ENCODE measurements at regions not wholly inside any gene's neighbourhood (a gene's known extent, or its start where the extent isn't known, plus 50 kb on each side); places are given as distances from the start of the nearest gene placed in this dataset.

GRCh38 chr6:71582820-71583219 lies 294.2 kb downstream of the OGFRL1 start:
- Histone ChIP-seq H3K27me3 (no peaks in the 10 kb centered on the region), H3K36me3 (no peaks in the 10 kb centered on the region), H3K9me3 (no peaks in the 10 kb centered on the region), H3K27ac (no peak overlapping the region), H3K4me3 (no peak overlapping the region), H3K4me1 (no peaks in the 10 kb centered on the region)
- DNase-seq = no peak
- in situ Hi-C loops (cut with MboI; ENCODE audit: low sequenced_read_pairs in 4 of 4) (no loop called here), intact Hi-C loops (cut with DNase I; ENCODE audit: low total_unique reads) (no loop called here)
- no peak for TF ChIP-seq POLR2A (IDR thresholded peaks at IDR 0.05)
- TF ChIP-seq CTCF (IDR thresholded peaks at IDR 0.05 in 4 of 5, conservative IDR thresholded peaks at IDR 0.05 in 1 of 5) = no peak
- no peak for ATAC-seq

- TF ChIP-seq POLR2A (IDR thresholded peaks at IDR 0.05) (no peak), CTCF (IDR thresholded peaks at IDR 0.05 in 4 of 5, conservative IDR thresholded peaks at IDR 0.05 in 1 of 5) (no peak)
- Histone ChIP-seq H3K4me3 (no peak overlapping the region), H3K4me1 (no peaks in the 10 kb centered on the region), H3K27ac (no peak overlapping the region), H3K9me3 (no peaks in the 10 kb centered on the region), H3K36me3 (no peaks in the 10 kb centered on the region), H3K27me3 (no peaks in the 10 kb centered on the region)
- in situ Hi-C loops (cut with MboI; ENCODE audit: low sequenced_read_pairs in 4 of 4) (no loop called here), intact Hi-C loops (cut with DNase I; ENCODE audit: low total_unique reads) (no loop called here)
- DNase-seq = no peak
- no peak for ATAC-seq
These were observed 296.3 kb downstream of the OGFRL1 start for GRCh38 chr6:71584712-71585436.

GRCh38 chr6:71585472-71585871 lies 296.9 kb downstream of the OGFRL1 start:
- in situ Hi-C loops (cut with MboI; ENCODE audit: low sequenced_read_pairs in 4 of 4) (no loop called here), intact Hi-C loops (cut with DNase I; ENCODE audit: low total_unique reads) (no loop called here)
- DNase-seq (no peak), ATAC-seq (no peak)
- H3K36me3 ChIP-seq = no peaks in the 10 kb centered on the region
- no peak for TF ChIP-seq POLR2A (IDR thresholded peaks at IDR 0.05)
- no peak for TF ChIP-seq CTCF (IDR thresholded peaks at IDR 0.05 in 4 of 5, conservative IDR thresholded peaks at IDR 0.05 in 1 of 5)
- no peaks in the 10 kb centered on the region for H3K27me3 ChIP-seq
- H3K27ac ChIP-seq = no peak overlapping the region
- H3K4me3 ChIP-seq = no peak overlapping the region
- H3K9me3 ChIP-seq = no peaks in the 10 kb centered on the region
- H3K4me1 ChIP-seq = no peaks in the 10 kb centered on the region

GRCh38 chr6:71588490-71588889 lies 297.9 kb upstream of the RIMS1 start:
- Histone ChIP-seq H3K27ac (no peak overlapping the region), H3K4me3 (no peak overlapping the region), H3K9me3 (no peaks in the 10 kb centered on the region), H3K4me1 (no peaks in the 10 kb centered on the region), H3K36me3 (no peaks in the 10 kb centered on the region), H3K27me3 (no peaks in the 10 kb centered on the region)
- in situ Hi-C loops (cut with MboI; ENCODE audit: low sequenced_read_pairs in 4 of 4) = no loop called here
- ATAC-seq (no peak), DNase-seq (no peak)
- intact Hi-C loops (cut with DNase I; ENCODE audit: low total_unique reads) = no loop called here
- TF ChIP-seq POLR2A (IDR thresholded peaks at IDR 0.05) = no peak
- no peak for TF ChIP-seq CTCF (IDR thresholded peaks at IDR 0.05 in 4 of 5, conservative IDR thresholded peaks at IDR 0.05 in 1 of 5)

GRCh38 chr6:71589254-71589653 lies 297.1 kb upstream of the RIMS1 start:
- Histone ChIP-seq H3K36me3 (no peaks in the 10 kb centered on the region), H3K4me3 (no peak overlapping the region), H3K27ac (no peak overlapping the region), H3K27me3 (no peaks in the 10 kb centered on the region), H3K9me3 (no peaks in the 10 kb centered on the region), H3K4me1 (no peaks in the 10 kb centered on the region)
- in situ Hi-C loops (cut with MboI; ENCODE audit: low sequenced_read_pairs in 4 of 4) = no loop called here
- DNase-seq (no peak), ATAC-seq (no peak)
- TF ChIP-seq POLR2A (IDR thresholded peaks at IDR 0.05) = no peak
- TF ChIP-seq CTCF (IDR thresholded peaks at IDR 0.05 in 4 of 5, conservative IDR thresholded peaks at IDR 0.05 in 1 of 5) = no peak
- intact Hi-C loops (cut with DNase I; ENCODE audit: low total_unique reads) = no loop called here
